ENCODE measurements at regions not wholly inside any gene's neighbourhood (a gene's known extent, or its start where the extent isn't known, plus 50 kb on each side); places are given as distances from the start of the nearest gene placed in this dataset.

- TF ChIP-seq CTCF (IDR thresholded peaks at IDR 0.05; ENCODE audit: low read depth, low read length, missing control alignments): no peak
- Histone ChIP-seq H3K4me3 (ENCODE audit: low read depth, low read length) (no peak overlapping the region), H3K36me3 (replicated peaks) (no peaks in the 10 kb centered on the region), H3K27ac (no peak overlapping the region), H3K27me3 (replicated peaks) (no peaks in the 10 kb centered on the region)
- in situ Hi-C loops (cut with HindIII; ENCODE audit: low pct_ligation_motif_present, low sequenced_read_pairs): no loop called here
- DNase-seq: no peak
These were observed 344.4 kb downstream of the SUCLA2 start for GRCh38 chr13:47656651-47657050.

- in situ Hi-C loops (cut with HindIII; ENCODE audit: low pct_ligation_motif_present, low sequenced_read_pairs): no loop called here
These were observed 350.9 kb downstream of the SUCLA2 start for GRCh38 chr13:47650209-47650608.

DNA sequence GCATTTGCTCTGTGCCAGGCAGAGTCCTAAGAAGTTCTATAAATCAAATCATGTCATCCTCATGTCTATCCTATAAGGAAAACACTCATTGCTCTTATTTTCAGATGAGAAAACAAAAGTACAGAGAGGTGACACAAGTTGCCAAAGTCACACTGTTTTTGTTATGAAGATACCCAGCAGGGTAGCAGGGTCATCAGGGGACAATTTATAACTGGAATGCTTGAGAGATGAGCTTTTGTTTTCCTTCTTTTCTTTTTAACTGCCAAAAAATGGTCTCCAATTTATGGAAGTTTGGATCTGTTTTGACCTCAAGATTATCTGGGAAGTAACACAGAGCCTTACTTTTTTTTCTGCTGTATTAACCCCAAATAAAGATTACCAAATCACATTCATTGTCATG lies 354.1 kb downstream of the SUCLA2 start:
- no peak for DNase-seq
- no peak for TF ChIP-seq CTCF (IDR thresholded peaks at IDR 0.05; ENCODE audit: low read depth, low read length, missing control alignments)
- Histone ChIP-seq H3K27me3 (replicated peaks) (no peaks in the 10 kb centered on the region), H3K27ac (no peak overlapping the region), H3K36me3 (replicated peaks) (no peaks in the 10 kb centered on the region), H3K4me3 (ENCODE audit: low read depth, low read length) (no peak overlapping the region)
- in situ Hi-C loops (cut with HindIII; ENCODE audit: low pct_ligation_motif_present, low sequenced_read_pairs): no loop called here

More at GRCh38 chr13:47650209-47650608, 350.9 kb downstream of the SUCLA2 start:
- no peak overlapping the region for H3K27ac ChIP-seq
- no peak overlapping the region for H3K4me3 ChIP-seq (ENCODE audit: low read depth, low read length)
- H3K27me3 ChIP-seq (replicated peaks): no peaks in the 10 kb centered on the region
- no peak for DNase-seq
- no peaks in the 10 kb centered on the region for H3K36me3 ChIP-seq (replicated peaks)
- TF ChIP-seq CTCF (IDR thresholded peaks at IDR 0.05; ENCODE audit: low read depth, low read length, missing control alignments): no peak

DNA sequence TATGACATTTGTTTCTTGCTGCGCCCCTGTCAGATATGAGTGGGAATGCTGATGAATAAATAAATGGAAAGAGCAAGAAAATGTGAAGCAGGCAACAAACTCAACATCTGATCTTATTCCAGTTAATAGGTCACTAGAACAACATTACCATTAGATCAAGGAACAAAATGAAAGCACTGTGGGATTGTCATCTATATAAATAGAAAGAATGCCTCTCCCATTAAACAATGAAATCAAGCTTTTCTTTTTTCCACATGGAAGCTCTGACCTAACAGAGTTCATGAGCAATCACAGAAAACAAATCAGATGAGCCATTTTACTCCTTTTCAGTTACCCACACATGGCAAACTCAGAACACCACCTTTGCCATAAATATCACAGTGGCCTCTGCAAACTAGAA lies 354.8 kb downstream of the SUCLA2 start:
- Histone ChIP-seq H3K4me3 (ENCODE audit: low read depth, low read length) (no peak overlapping the region), H3K27me3 (replicated peaks) (no peaks in the 10 kb centered on the region), H3K36me3 (replicated peaks) (no peaks in the 10 kb centered on the region), H3K27ac (no peak overlapping the region)
- in situ Hi-C loops (cut with HindIII; ENCODE audit: low pct_ligation_motif_present, low sequenced_read_pairs): no loop called here
- no peak for DNase-seq
- no peak for TF ChIP-seq CTCF (IDR thresholded peaks at IDR 0.05; ENCODE audit: low read depth, low read length, missing control alignments)

GRCh38 chr13:47639738-47640447 lies 361.2 kb downstream of the SUCLA2 start:
- in situ Hi-C loops (cut with HindIII; ENCODE audit: low pct_ligation_motif_present, low sequenced_read_pairs): no loop called here
- H3K4me3 ChIP-seq (ENCODE audit: low read depth, low read length): no peak overlapping the region
- no peak for TF ChIP-seq CTCF (IDR thresholded peaks at IDR 0.05; ENCODE audit: low read depth, low read length, missing control alignments)
- no peak for DNase-seq
- H3K27me3 ChIP-seq (replicated peaks): no peaks in the 10 kb centered on the region
- H3K27ac ChIP-seq: no peak overlapping the region
- no peaks in the 10 kb centered on the region for H3K36me3 ChIP-seq (replicated peaks)

DNA sequence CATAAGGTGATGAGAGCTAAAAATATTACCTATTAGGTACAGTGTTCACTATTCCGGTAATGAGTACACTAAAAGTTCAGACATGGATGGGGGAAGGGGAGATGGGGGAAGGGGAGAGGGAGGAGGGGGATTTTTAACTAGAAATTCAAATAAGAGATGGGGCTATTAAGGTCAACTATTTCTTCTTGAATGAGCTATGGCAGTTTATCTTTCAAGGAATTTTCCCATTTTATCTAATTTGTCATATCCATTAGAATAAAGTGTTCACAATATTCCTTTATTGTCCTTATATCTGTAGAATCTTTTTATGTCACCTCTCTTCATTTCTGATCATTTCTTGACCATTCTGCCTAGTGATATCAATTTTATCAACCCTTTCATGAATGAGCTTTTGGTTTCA lies 362.4 kb downstream of the SUCLA2 start:
- no peak overlapping the region for H3K27ac ChIP-seq
- H3K36me3 ChIP-seq (replicated peaks): no peaks in the 10 kb centered on the region
- DNase-seq: no peak
- TF ChIP-seq CTCF (IDR thresholded peaks at IDR 0.05; ENCODE audit: low read depth, low read length, missing control alignments): no peak
- no peaks in the 10 kb centered on the region for H3K27me3 ChIP-seq (replicated peaks)
- H3K4me3 ChIP-seq (ENCODE audit: low read depth, low read length): no peak overlapping the region
- in situ Hi-C loops (cut with HindIII; ENCODE audit: low pct_ligation_motif_present, low sequenced_read_pairs): no loop called here
